WTC11 (cell line): ENCODE measurements at regions not wholly inside any gene's neighbourhood (a gene's known extent, or its start where the extent isn't known, plus 50 kb on each side); places are given as distances from the start of the nearest gene placed in this dataset.

Experiments used
- ATAC-seq: fragments of 200-7000 bp; cut with Tn5 transposase; 2 replicates; pipeline ENCODE4 v1.10.0; 2021; ENCODE audit warnings: mild to moderate bottlenecking, moderate library complexity
- CTCF ChIA-PET: fragments of 300-600 bp; sonication (Branson Sonifier 250); formaldehyde crosslinking; loops from one replicate; lab custom pipeline; 2021; ENCODE audit warnings: antibody characterized with exemption; lab: Charles Lee
- POLR2A ChIA-PET: fragments of 350-600 bp; sonication (Branson Sonifier 250); formaldehyde crosslinking; loops from one replicate; lab custom pipeline; 2021; ENCODE audit warnings: antibody characterized with exemption; lab: Charles Lee
- DNase-seq: peaks from one replicate; pipeline ENCODE4 v3.0.0; 2021; ENCODE audit warnings: low spot score
- H3K27ac Mint-ChIP-seq: 2 replicates; pipeline ENCODE4 v1.8.0; 2021; ENCODE audit warnings: mixed read lengths
- H3K27me3 Mint-ChIP-seq: 2 replicates; pipeline ENCODE4 v1.8.0; 2021; ENCODE audit warnings: low read depth, mild to moderate bottlenecking, moderate library complexity, mixed read lengths
- H3K36me3 Mint-ChIP-seq: 2 replicates; pipeline ENCODE4 v1.8.0; 2021; ENCODE audit warnings: mixed read lengths
- H3K4me1 Mint-ChIP-seq: 2 replicates; pipeline ENCODE4 v1.8.0; 2022; ENCODE audit warnings: mixed read lengths
- H3K4me3 Mint-ChIP-seq: 2 replicates; pipeline ENCODE4 v1.8.0; 2021; ENCODE audit warnings: mild to moderate bottlenecking, moderate library complexity, mixed read lengths
- H3K9me3 Mint-ChIP-seq: 2 replicates; pipeline ENCODE4 v1.8.0; 2021; ENCODE audit warnings: mixed read lengths
- CREM ChIP-seq: sonication (generic); formaldehyde crosslinking; IDR thresholded peaks from 2 replicates; pipeline ENCODE4 v1.8.1; 2022; ENCODE audit warnings: mild to moderate bottlenecking, missing genetic modification reagents, moderate library complexity
- EMX1 ChIP-seq: fragments of 250-450 bp; sonication (Bioruptor Pico); IDR thresholded peaks from 2 replicates; pipeline ENCODE4 v1.8.0; 2021; ENCODE audit warnings: mild to moderate bottlenecking
- ETV6 ChIP-seq: sonication (generic); formaldehyde crosslinking; IDR thresholded peaks from 2 replicates; pipeline ENCODE4 v1.8.1; 2022; ENCODE audit warnings: mild to moderate bottlenecking, missing genetic modification reagents
- FOXP1 ChIP-seq: sonication (generic); formaldehyde crosslinking; IDR thresholded peaks from 2 replicates; pipeline ENCODE4 v1.8.0; 2022; ENCODE audit warnings: missing genetic modification reagents, mild to moderate bottlenecking, moderate library complexity, borderline replicate concordance
- GABPB1 ChIP-seq: sonication (generic); formaldehyde crosslinking; IDR thresholded peaks from 2 replicates; pipeline ENCODE4 v1.8.1; 2023; ENCODE audit warnings: mild to moderate bottlenecking, missing genetic modification reagents
- GRHL2 ChIP-seq: fragments of 250-450 bp; sonication (Bioruptor Pico); IDR thresholded peaks from 2 replicates; pipeline ENCODE4 v1.8.0; 2022; ENCODE audit warnings: mild to moderate bottlenecking, moderate library complexity; ENCODE audit not compliant: insufficient replicate concordance, severe bottlenecking
- IRF2 ChIP-seq: sonication (generic); formaldehyde crosslinking; IDR thresholded peaks from 2 replicates; pipeline ENCODE4 v1.8.0; 2022; ENCODE audit warnings: low read depth, missing genetic modification reagents, borderline replicate concordance
- MYBL2 ChIP-seq: sonication (generic); formaldehyde crosslinking; IDR thresholded peaks from 2 replicates; pipeline ENCODE4 v1.8.1; 2023; ENCODE audit warnings: mild to moderate bottlenecking, moderate library complexity, missing genetic modification reagents
- NFE2L1 ChIP-seq: sonication (generic); formaldehyde crosslinking; IDR thresholded peaks from 2 replicates; pipeline ENCODE4 v1.8.1; 2023; ENCODE audit warnings: missing genetic modification reagents
- NR1H2 ChIP-seq: sonication (generic); formaldehyde crosslinking; IDR thresholded peaks from 2 replicates; pipeline ENCODE4 v1.9.0; 2021; ENCODE audit warnings: mild to moderate bottlenecking, moderate library complexity, missing genetic modification reagents
- OVOL2 ChIP-seq: fragments of 250-450 bp; sonication (Bioruptor Pico); IDR thresholded peaks from 2 replicates; pipeline ENCODE4 v1.9.0; 2021; ENCODE audit warnings: mild to moderate bottlenecking, borderline replicate concordance
- SMAD4 ChIP-seq: sonication (generic); formaldehyde crosslinking; IDR thresholded peaks from 2 replicates; pipeline ENCODE4 v1.8.0; 2022; ENCODE audit warnings: mild to moderate bottlenecking, missing genetic modification reagents
- SP1 ChIP-seq: sonication (generic); formaldehyde crosslinking; conservative IDR thresholded peaks from 2 replicates; pipeline ENCODE4 v1.8.1; 2022; ENCODE audit warnings: missing genetic modification reagents
- TEAD4 ChIP-seq: sonication (generic); formaldehyde crosslinking; IDR thresholded peaks from 2 replicates; pipeline ENCODE4 v1.8.0; 2022; ENCODE audit warnings: mild to moderate bottlenecking, missing genetic modification reagents
- ZNF219 ChIP-seq: sonication (generic); formaldehyde crosslinking; IDR thresholded peaks from 2 replicates; pipeline ENCODE4 v1.8.0; 2023; ENCODE audit warnings: missing genetic modification reagents, mild to moderate bottlenecking, borderline replicate concordance
- ZNF232 ChIP-seq: sonication (generic); formaldehyde crosslinking; IDR thresholded peaks from 2 replicates; pipeline ENCODE4 v1.8.0; 2022; ENCODE audit warnings: mild to moderate bottlenecking, missing genetic modification reagents
- ZNF317 ChIP-seq: sonication (generic); formaldehyde crosslinking; IDR thresholded peaks from 2 replicates; pipeline ENCODE4 v1.8.1; 2023; ENCODE audit warnings: low read depth, mild to moderate bottlenecking, moderate library complexity, missing genetic modification reagents, borderline replicate concordance
- ZNF396 ChIP-seq: fragments of 250-450 bp; sonication (Bioruptor Pico); IDR thresholded peaks from 2 replicates; pipeline ENCODE4 v1.8.0; 2021; ENCODE audit warnings: mild to moderate bottlenecking, moderate library complexity, borderline replicate concordance
- ZNF423 ChIP-seq: fragments of 250-450 bp; sonication (Bioruptor Pico); IDR thresholded peaks from 2 replicates; pipeline ENCODE4 v2.1.2; 2022; ENCODE audit warnings: mild to moderate bottlenecking, moderate library complexity
- TF ChIP-seq, protein P1 (sequence below): fragments of 250-450 bp; sonication (Bioruptor Pico); conservative IDR thresholded peaks from 2 replicates; pipeline ENCODE4 v1.9.0; 2021; ENCODE audit warnings: mild to moderate bottlenecking
- TF ChIP-seq, protein P2 (sequence below): sonication (generic); formaldehyde crosslinking; IDR thresholded peaks from 2 replicates; pipeline ENCODE4 v1.8.1; 2023; ENCODE audit warnings: mild to moderate bottlenecking, missing genetic modification reagents
- TF ChIP-seq, protein P3 (sequence below): fragments of 250-450 bp; sonication (Bioruptor Pico); IDR thresholded peaks from 2 replicates; pipeline ENCODE4 v1.9.0; 2021; ENCODE audit warnings: moderate library complexity, mild to moderate bottlenecking, inconsistent platforms, borderline replicate concordance
- TF ChIP-seq, protein P4 (sequence below): sonication (generic); formaldehyde crosslinking; IDR thresholded peaks from 2 replicates; pipeline ENCODE4 v1.8.1; 2023; ENCODE audit warnings: mild to moderate bottlenecking, missing genetic modification reagents, moderate library complexity
- TF ChIP-seq, protein P5 (sequence below): sonication (generic); formaldehyde crosslinking; IDR thresholded peaks from 2 replicates; pipeline ENCODE4 v1.8.0; 2022; ENCODE audit warnings: mild to moderate bottlenecking, missing genetic modification reagents
- TF ChIP-seq, protein P6 (sequence below): sonication (generic); formaldehyde crosslinking; IDR thresholded peaks from 2 replicates; pipeline ENCODE4 v1.8.1; 2022; ENCODE audit warnings: mild to moderate bottlenecking, missing genetic modification reagents, moderate library complexity, borderline replicate concordance
- TF ChIP-seq, protein P7 (sequence below): fragments of 250-450 bp; sonication (Bioruptor Pico); IDR thresholded peaks from 2 replicates; pipeline ENCODE4 v2.1.2; 2022; ENCODE audit warnings: mild to moderate bottlenecking, moderate library complexity

DNA sequence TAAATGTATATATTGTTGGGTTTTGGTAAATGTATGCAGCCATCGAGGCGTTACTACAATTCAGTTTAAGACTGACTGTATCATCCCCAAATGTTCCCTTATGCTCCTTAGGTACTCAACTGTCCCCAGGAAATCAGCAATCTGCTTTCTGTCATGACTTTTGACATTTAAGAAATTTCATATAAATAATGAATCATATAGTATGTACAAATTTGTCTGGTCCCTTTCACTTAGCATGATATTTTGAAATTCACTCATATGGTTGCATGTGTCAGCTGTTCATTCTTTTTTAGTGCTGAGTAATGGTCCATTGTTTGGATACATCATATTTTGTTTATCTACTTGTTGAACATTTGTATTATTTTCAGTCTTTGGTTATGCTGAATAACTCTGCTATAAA lies 218.8 kb downstream of the C4orf33 start:
- no peak for ATAC-seq
- Mint-ChIP-seq H3K4me1 (peaks cover 10% of the 10 kb centered on the region), H3K4me3 (no peak overlapping the region), H3K27me3 (no peaks in the 10 kb centered on the region), H3K27ac (no peak overlapping the region), H3K9me3 (peaks cover 15% of the 10 kb centered on the region), H3K36me3 (no peaks in the 10 kb centered on the region)
- ChIA-PET CTCF (no interaction called here), POLR2A (no interaction called here)
- no peak for TF ChIP-seq CREM (CRISPR knock-in tag)
- TF ChIP-seq ETV6: no peak
- TF ChIP-seq, protein P1, sequence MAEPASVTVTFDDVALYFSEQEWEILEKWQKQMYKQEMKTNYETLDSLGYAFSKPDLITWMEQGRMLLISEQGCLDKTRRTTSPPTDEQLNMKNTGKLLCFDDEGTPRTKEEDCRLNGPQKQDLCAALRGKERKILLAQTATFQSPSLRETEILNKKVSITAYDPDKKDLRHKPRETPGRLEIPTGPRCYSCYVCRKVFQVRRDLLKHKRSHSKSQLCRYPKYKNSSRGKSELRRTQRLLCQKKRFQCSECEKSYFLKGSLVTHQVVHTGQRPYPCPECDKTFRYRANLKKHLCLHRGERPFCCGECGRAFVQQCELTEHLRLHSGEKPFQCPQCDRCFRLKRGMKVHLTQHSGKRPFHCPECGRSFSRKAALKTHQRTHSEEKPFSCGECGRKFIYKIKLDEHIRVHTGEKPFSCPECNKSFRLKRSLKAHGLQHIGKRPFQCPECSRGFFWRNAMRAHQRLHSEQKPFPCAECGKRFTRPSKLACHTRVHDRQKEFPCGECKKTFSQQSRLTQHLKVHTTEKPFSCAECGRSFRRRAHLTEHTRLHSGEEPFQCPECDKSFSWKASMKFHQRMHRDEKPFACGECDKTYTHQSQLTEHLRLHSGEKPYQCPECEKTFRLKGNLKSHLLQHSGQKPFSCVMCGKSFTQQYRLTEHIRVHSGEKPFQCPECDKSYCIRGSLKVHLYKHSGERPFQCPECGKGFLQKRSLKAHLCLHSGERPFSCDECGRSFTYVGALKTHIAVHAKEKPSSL: no peak
- no peak for TF ChIP-seq MYBL2 (CRISPR knock-in tag)
- no peak for TF ChIP-seq ZNF232 (CRISPR knock-in tag)
- TF ChIP-seq TEAD4: no peak
- no peak for TF ChIP-seq EMX1 (CRISPR knock-in tag)
- no peak for TF ChIP-seq SP1 (CRISPR knock-in tag)
- no peak for TF ChIP-seq ZNF219
- TF ChIP-seq FOXP1 (CRISPR knock-in tag): no peak
- TF ChIP-seq, protein P2, sequence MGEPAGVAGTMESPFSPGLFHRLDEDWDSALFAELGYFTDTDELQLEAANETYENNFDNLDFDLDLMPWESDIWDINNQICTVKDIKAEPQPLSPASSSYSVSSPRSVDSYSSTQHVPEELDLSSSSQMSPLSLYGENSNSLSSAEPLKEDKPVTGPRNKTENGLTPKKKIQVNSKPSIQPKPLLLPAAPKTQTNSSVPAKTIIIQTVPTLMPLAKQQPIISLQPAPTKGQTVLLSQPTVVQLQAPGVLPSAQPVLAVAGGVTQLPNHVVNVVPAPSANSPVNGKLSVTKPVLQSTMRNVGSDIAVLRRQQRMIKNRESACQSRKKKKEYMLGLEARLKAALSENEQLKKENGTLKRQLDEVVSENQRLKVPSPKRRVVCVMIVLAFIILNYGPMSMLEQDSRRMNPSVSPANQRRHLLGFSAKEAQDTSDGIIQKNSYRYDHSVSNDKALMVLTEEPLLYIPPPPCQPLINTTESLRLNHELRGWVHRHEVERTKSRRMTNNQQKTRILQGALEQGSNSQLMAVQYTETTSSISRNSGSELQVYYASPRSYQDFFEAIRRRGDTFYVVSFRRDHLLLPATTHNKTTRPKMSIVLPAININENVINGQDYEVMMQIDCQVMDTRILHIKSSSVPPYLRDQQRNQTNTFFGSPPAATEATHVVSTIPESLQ (CRISPR knock-in tag): no peak
- TF ChIP-seq, protein P3, sequence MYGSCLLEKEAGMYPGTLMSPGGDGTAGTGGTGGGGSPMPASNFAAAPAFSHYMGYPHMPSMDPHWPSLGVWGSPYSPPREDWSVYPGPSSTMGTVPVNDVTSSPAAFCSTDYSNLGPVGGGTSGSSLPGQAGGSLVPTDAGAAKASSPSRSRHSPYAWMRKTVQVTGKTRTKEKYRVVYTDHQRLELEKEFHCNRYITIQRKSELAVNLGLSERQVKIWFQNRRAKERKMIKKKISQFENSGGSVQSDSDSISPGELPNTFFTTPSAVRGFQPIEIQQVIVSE (CRISPR knock-in tag): no peak
- TF ChIP-seq GABPB1 (CRISPR knock-in tag): no peak
- no peak for TF ChIP-seq GRHL2
- TF ChIP-seq, protein P4, sequence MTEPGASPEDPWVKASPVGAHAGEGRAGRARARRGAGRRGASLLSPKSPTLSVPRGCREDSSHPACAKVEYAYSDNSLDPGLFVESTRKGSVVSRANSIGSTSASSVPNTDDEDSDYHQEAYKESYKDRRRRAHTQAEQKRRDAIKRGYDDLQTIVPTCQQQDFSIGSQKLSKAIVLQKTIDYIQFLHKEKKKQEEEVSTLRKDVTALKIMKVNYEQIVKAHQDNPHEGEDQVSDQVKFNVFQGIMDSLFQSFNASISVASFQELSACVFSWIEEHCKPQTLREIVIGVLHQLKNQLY (CRISPR knock-in tag): no peak
- TF ChIP-seq, protein P5, sequence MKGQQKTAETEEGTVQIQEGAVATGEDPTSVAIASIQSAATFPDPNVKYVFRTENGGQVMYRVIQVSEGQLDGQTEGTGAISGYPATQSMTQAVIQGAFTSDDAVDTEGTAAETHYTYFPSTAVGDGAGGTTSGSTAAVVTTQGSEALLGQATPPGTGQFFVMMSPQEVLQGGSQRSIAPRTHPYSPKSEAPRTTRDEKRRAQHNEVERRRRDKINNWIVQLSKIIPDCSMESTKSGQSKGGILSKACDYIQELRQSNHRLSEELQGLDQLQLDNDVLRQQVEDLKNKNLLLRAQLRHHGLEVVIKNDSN: no peak
- TF ChIP-seq NR1H2: no peak
- TF ChIP-seq SMAD4: no peak
- TF ChIP-seq IRF2: no peak
- TF ChIP-seq ZNF423 (CRISPR knock-in tag): no peak
- DNase-seq: no peak

DNA sequence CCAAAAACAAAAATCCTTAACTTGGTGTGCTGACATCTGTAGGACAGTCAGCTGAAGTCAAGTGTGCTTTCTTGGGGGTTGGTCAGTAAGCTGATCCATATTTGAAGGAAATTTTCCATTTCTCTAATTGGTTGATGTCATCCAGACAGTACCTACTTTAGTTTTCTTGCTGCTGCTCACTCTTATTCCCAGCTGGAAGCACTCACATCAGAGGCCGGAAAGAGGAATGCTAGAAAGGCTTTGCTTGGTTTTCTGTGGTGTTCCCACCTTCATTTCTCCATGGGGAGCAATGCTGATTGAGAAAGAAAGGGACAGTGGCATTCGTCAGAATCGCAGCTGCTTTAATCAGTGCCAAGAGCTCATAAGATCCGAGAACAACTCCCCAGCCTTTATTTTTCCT lies 227.0 kb downstream of the C4orf33 start:
- POLR2A ChIA-PET: no interaction called here
- CTCF ChIA-PET: no interaction called here
- peak; percentile 70 for ATAC-seq
- no peak overlapping the region for H3K4me3 Mint-ChIP-seq
- no peak overlapping the region for H3K27ac Mint-ChIP-seq
- no peaks in the 10 kb centered on the region for H3K36me3 Mint-ChIP-seq
- DNase-seq: no peak
- no peaks in the 10 kb centered on the region; the same call in 1 of the 2 replicates for H3K27me3 Mint-ChIP-seq
- H3K4me1 Mint-ChIP-seq: peaks cover 28% of the 10 kb centered on the region
- TF ChIP-seq FOXP1 (CRISPR knock-in tag) (no peak), ZNF317 (CRISPR knock-in tag) (no peak), NR1H2 (no peak), OVOL2 (no peak), GRHL2 (no peak), ZNF396 (CRISPR knock-in tag) (no peak), TEAD4 (no peak), NFE2L1 (CRISPR knock-in tag) (no peak), CREM (CRISPR knock-in tag) (no peak)
- TF ChIP-seq, protein P6, sequence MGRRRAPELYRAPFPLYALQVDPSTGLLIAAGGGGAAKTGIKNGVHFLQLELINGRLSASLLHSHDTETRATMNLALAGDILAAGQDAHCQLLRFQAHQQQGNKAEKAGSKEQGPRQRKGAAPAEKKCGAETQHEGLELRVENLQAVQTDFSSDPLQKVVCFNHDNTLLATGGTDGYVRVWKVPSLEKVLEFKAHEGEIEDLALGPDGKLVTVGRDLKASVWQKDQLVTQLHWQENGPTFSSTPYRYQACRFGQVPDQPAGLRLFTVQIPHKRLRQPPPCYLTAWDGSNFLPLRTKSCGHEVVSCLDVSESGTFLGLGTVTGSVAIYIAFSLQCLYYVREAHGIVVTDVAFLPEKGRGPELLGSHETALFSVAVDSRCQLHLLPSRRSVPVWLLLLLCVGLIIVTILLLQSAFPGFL (CRISPR knock-in tag): no peak
- TF ChIP-seq, protein P4 (CRISPR knock-in tag): no peak
- TF ChIP-seq, protein P7, sequence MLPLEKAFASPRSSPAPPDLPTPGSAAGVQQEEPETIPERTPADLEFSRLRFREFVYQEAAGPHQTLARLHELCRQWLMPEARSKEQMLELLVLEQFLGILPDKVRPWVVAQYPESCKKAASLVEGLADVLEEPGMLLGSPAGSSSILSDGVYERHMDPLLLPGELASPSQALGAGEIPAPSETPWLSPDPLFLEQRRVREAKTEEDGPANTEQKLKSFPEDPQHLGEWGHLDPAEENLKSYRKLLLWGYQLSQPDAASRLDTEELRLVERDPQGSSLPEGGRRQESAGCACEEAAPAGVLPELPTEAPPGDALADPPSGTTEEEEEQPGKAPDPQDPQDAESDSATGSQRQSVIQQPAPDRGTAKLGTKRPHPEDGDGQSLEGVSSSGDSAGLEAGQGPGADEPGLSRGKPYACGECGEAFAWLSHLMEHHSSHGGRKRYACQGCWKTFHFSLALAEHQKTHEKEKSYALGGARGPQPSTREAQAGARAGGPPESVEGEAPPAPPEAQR (CRISPR knock-in tag): no peak
- peaks cover 4% of the 10 kb centered on the region; the same call in 1 of the 2 replicates for H3K9me3 Mint-ChIP-seq
